ENCODE measurements at regions not wholly inside any gene's neighbourhood (a gene's known extent, or its start where the extent isn't known, plus 50 kb on each side); places are given as distances from the start of the nearest gene placed in this dataset.
"Not testable (repeated sequence)": the region's sequence is repeated elsewhere in the genome, so short reads cannot be mapped to it uniquely, and the experiment has no call there.

GRCh38 chr7:41438705-41439514 lies 264.0 kb downstream of the INHBA start:
- intact Hi-C loops (cut with DNase I): no loop called here
- Histone ChIP-seq H3K27me3 (no peaks in the 10 kb centered on the region), H3K9me3 (no peaks in the 10 kb centered on the region), H3K4me3 (no peak overlapping the region), H3K4me1 (ENCODE audit: insufficient read depth) (no peaks in the 10 kb centered on the region), H3K36me3 (no peaks in the 10 kb centered on the region), H3K27ac (no peak overlapping the region)
- 88 to 90% (median 89%) methylated on average over 8 of the region's 8 CpGs for WGBS, 3 donors
- DNase-seq: no peak
- TF ChIP-seq CTCF (IDR thresholded peaks at IDR 0.05) (no peak), POLR2A (IDR thresholded peaks at IDR 0.05) (no peak), EP300 (IDR thresholded peaks at IDR 0.05) (no peak)

- 66 to 75% (median 71%) methylated on average over 10 of the region's 10 CpGs for WGBS, 3 donors
- Histone ChIP-seq H3K27me3 (no peaks in the 10 kb centered on the region), H3K9me3 (no peaks in the 10 kb centered on the region), H3K36me3 (no peaks in the 10 kb centered on the region), H3K4me3 (no peak overlapping the region), H3K4me1 (ENCODE audit: insufficient read depth) (no peaks in the 10 kb centered on the region), H3K27ac (no peak overlapping the region)
- no peak for DNase-seq
- TF ChIP-seq CTCF (IDR thresholded peaks at IDR 0.05): no peak
- no peak for TF ChIP-seq POLR2A (IDR thresholded peaks at IDR 0.05)
- TF ChIP-seq EP300 (IDR thresholded peaks at IDR 0.05): no peak
- intact Hi-C loops (cut with DNase I): no loop called here
These were observed 265.4 kb downstream of the INHBA start for GRCh38 chr7:41437257-41438196.

GRCh38 chr7:41436139-41436538 lies 266.8 kb downstream of the INHBA start:
- Histone ChIP-seq H3K36me3 (no peaks in the 10 kb centered on the region), H3K4me3 (no peak overlapping the region), H3K27ac (no peak overlapping the region), H3K4me1 (ENCODE audit: insufficient read depth) (no peaks in the 10 kb centered on the region), H3K9me3 (no peaks in the 10 kb centered on the region), H3K27me3 (no peaks in the 10 kb centered on the region)
- intact Hi-C loops (cut with DNase I): no loop called here
- no peak for DNase-seq
- TF ChIP-seq CTCF (IDR thresholded peaks at IDR 0.05) (no peak), POLR2A (IDR thresholded peaks at IDR 0.05) (no peak), EP300 (IDR thresholded peaks at IDR 0.05) (no peak)
- 95 to 99% (median 99%) methylated on average over 3 of the region's 3 CpGs for WGBS, 3 donors

GRCh38 chr7:41435020-41435419 lies 267.9 kb downstream of the INHBA start:
- H3K4me3 ChIP-seq; H3K9me3 ChIP-seq; H3K36me3 ChIP-seq; intact Hi-C loops (cut with DNase I); H3K27ac ChIP-seq; DNase-seq; H3K27me3 ChIP-seq; H3K4me1 ChIP-seq (ENCODE audit: insufficient read depth): not testable (repeated sequence)
- 83 to 88% (median 86%) methylated on average over 9 of the region's 9 CpGs for WGBS, 3 donors
